H1 (cell line): ENCODE measurements at regions not wholly inside any gene's neighbourhood (a gene's known extent, or its start where the extent isn't known, plus 50 kb on each side); places are given as distances from the start of the nearest gene placed in this dataset.

Experiments
- CTCF ChIA-PET: fragments of 300-600 bp; sonication (Branson Sonifier 250); formaldehyde crosslinking; loops from one replicate; lab custom pipeline; 2021; ENCODE audit not compliant: partially characterized antibody; lab: Charles Lee
- POLR2A ChIA-PET: fragments of 300-600 bp; sonication (Branson Sonifier 250); formaldehyde crosslinking; loops from one replicate; lab custom pipeline; 2021; ENCODE audit warnings: inconsistent platforms; ENCODE audit not compliant: partially characterized antibody; lab: Charles Lee
- DNase-seq, 2 experiments: peaks; one replicate each; pipeline versions ENCODE4 v3.0.0 to v3.0.0-alpha.2; 2010 to 2022; ENCODE audit warnings: low spot score in 2 of 2, low read depth in 1 of 2, mixed read lengths in 1 of 2
- FAIRE-seq: peaks from 2 replicates; lab custom pipeline; 2011; peaks lifted over from hg19 to GRCh38; lab: Jason Lieb, UNC
- H2AFZ ChIP-seq: 2 replicates; pipeline ENCODE4 v1.8.1; 2012; ENCODE audit warnings: low read length, inconsistent platforms
- H2AK5ac ChIP-seq: 2 replicates; pipeline ENCODE4 v1.6.1; 2013; ENCODE audit warnings: low read depth, low read length
- H2BK120ac ChIP-seq: replicated peaks from 2 replicates; pipeline ENCODE3; 2013; ENCODE audit warnings: low read depth, low read length, inconsistent platforms
- H2BK12ac ChIP-seq: 2 replicates; pipeline ENCODE4 v1.6.1; 2013; ENCODE audit warnings: low read depth, low read length
- H2BK15ac ChIP-seq: 2 replicates; pipeline ENCODE4 v1.6.1; 2013; ENCODE audit warnings: low read length
- H2BK20ac ChIP-seq: 2 replicates; pipeline ENCODE4 v1.6.1; 2013; ENCODE audit warnings: low read length
- H2BK5ac ChIP-seq: 2 replicates; pipeline ENCODE4 v1.6.1; 2013; ENCODE audit warnings: low read depth, low read length
- H3K14ac ChIP-seq: 2 replicates; pipeline ENCODE4 v1.6.1; 2013; ENCODE audit warnings: inconsistent platforms; ENCODE audit not compliant: insufficient read length
- H3K18ac ChIP-seq: 2 replicates; pipeline ENCODE4 v1.6.1; 2013; ENCODE audit warnings: low read length; ENCODE audit errors: extremely low read depth
- H3K23ac ChIP-seq: 2 replicates; pipeline ENCODE4 v1.6.1; 2013; ENCODE audit warnings: inconsistent platforms; ENCODE audit not compliant: insufficient read length
- H3K23me2 ChIP-seq: 2 replicates; pipeline ENCODE4 v1.6.1; 2013; ENCODE audit warnings: low read depth, low read length
- H3K27ac ChIP-seq: 2 replicates; pipeline ENCODE4 v1.6.1; 2011; ENCODE audit warnings: low read depth, low read length, inconsistent platforms
- H3K27me3 ChIP-seq, 4 experiments: replicated peaks in 1 of 4; 1 replicate in 1 of 4; 2 replicates in 3 of 4; pipeline versions ENCODE4 v1.6.1 to v1.8.1; 2011 to 2013; ENCODE audit warnings: low read length in 3 of 4, mild to moderate bottlenecking in 3 of 4, inconsistent platforms in 2 of 4, mixed read lengths in 2 of 4, moderate library complexity in 1 of 4; ENCODE audit not compliant: control insufficient read depth in 3 of 4, insufficient read depth in 3 of 4; ENCODE audit errors: extremely low read depth in 1 of 4
- H3K36me3 ChIP-seq, 4 experiments: 2 replicates each; pipeline versions ENCODE4 v1.6.1 to v1.8.1; 2011 to 2013; ENCODE audit warnings: mild to moderate bottlenecking in 4 of 4, low read length in 3 of 4, moderate library complexity in 2 of 4, control low read depth in 1 of 4, inconsistent platforms in 1 of 4; ENCODE audit not compliant: insufficient read depth in 4 of 4, control insufficient read depth in 2 of 4
- H3K4ac ChIP-seq: replicated peaks from 2 replicates; pipeline ENCODE3; 2013; ENCODE audit warnings: low read length, low read depth, mixed read lengths, inconsistent platforms; ENCODE audit not compliant: insufficient read length
- H3K4me1 ChIP-seq, 4 experiments: replicated peaks in 1 of 4; 1 replicate in 1 of 4; 2 replicates in 3 of 4; pipeline versions ENCODE4 v1.6.1 to v1.8.1; 2011 to 2013; ENCODE audit warnings: low read length in 3 of 4, inconsistent platforms in 2 of 4, mixed read lengths in 1 of 4; ENCODE audit not compliant: insufficient read depth in 4 of 4, control insufficient read depth in 3 of 4
- H3K4me2 ChIP-seq, 2 experiments: 2 replicates each; pipeline versions ENCODE4 v1.6.1 to v1.8.1; 2011 to 2013; ENCODE audit warnings: low read depth in 2 of 2, low read length in 2 of 2, control low read depth in 1 of 2, inconsistent platforms in 1 of 2, mild to moderate bottlenecking in 1 of 2; ENCODE audit not compliant: insufficient read depth in 1 of 2
- H3K4me3 ChIP-seq, 4 experiments: fragments of 200-600, 300-600 bp in 1 of 4; sonication (generic), shearing (Covaris generic), sonication (Bioruptor Twin) in 1 of 4; 2 replicates each; pipeline versions ENCODE4 v1.5.1 to v1.8.1; 2011 to 2016; ENCODE audit warnings: low read length in 4 of 4, low read depth in 3 of 4, control low read depth in 2 of 4, inconsistent platforms in 2 of 4, mild to moderate bottlenecking in 2 of 4, mixed read lengths in 1 of 4, moderate library complexity in 1 of 4; ENCODE audit not compliant: insufficient read depth in 2 of 4; ENCODE audit errors: extremely low read depth in 1 of 4
- H3K56ac ChIP-seq: replicated peaks from 2 replicates; pipeline ENCODE3; 2013; ENCODE audit warnings: low read depth, mild to moderate bottlenecking, mixed read lengths, low read length, inconsistent platforms; ENCODE audit not compliant: insufficient read length
- H3K79me1 ChIP-seq: 2 replicates; pipeline ENCODE4 v1.6.1; 2013; ENCODE audit warnings: low read depth, low read length, control low read depth
- H3K79me2 ChIP-seq, 2 experiments: 2 replicates each; pipeline versions ENCODE4 v1.6.1 to v1.8.1; 2012 to 2013; ENCODE audit warnings: low read length in 2 of 2, mild to moderate bottlenecking in 2 of 2, inconsistent platforms in 1 of 2; ENCODE audit not compliant: insufficient read depth in 2 of 2, control insufficient read depth in 1 of 2
- H3K9ac ChIP-seq, 4 experiments: replicated peaks in 1 of 4; 1 replicate in 1 of 4; 2 replicates in 3 of 4; pipeline versions ENCODE4 v1.6.1 to v1.8.1; 2011 to 2013; ENCODE audit warnings: low read depth in 3 of 4, low read length in 3 of 4, control low read depth in 2 of 4, mild to moderate bottlenecking in 2 of 4, moderate library complexity in 2 of 4, inconsistent platforms in 1 of 4; ENCODE audit errors: extremely low read depth in 1 of 4
- H3K9me3 ChIP-seq, 2 experiments: 2 replicates each; pipeline versions ENCODE4 v1.6.1 to v1.8.1; 2012 to 2013; ENCODE audit warnings: mild to moderate bottlenecking in 2 of 2, moderate library complexity in 2 of 2, control low read depth in 1 of 2, inconsistent platforms in 1 of 2, low read depth in 1 of 2, low read length in 1 of 2, mixed read lengths in 1 of 2; ENCODE audit not compliant: insufficient read depth in 2 of 2
- H4K20me1 ChIP-seq, 2 experiments: replicated peaks in 1 of 2; 2 replicates each; pipeline versions ENCODE3 to v1.8.1; 2011 to 2013; ENCODE audit warnings: inconsistent platforms in 2 of 2, low read length in 2 of 2, mild to moderate bottlenecking in 1 of 2; ENCODE audit not compliant: insufficient read depth in 2 of 2, control insufficient read depth in 1 of 2
- H4K5ac ChIP-seq: 2 replicates; pipeline ENCODE4 v1.6.1; 2013; ENCODE audit warnings: low read length, low read depth, mixed read lengths, inconsistent platforms; ENCODE audit not compliant: insufficient read length
- H4K8ac ChIP-seq: 2 replicates; pipeline ENCODE4 v1.8.0; 2013; ENCODE audit warnings: mild to moderate bottlenecking, moderate library complexity, low read length, inconsistent platforms; ENCODE audit not compliant: insufficient read depth; ENCODE audit errors: extremely low read depth
- H4K91ac ChIP-seq: replicated peaks from 2 replicates; pipeline ENCODE3; 2013; ENCODE audit warnings: low read length, mixed read lengths, inconsistent platforms; ENCODE audit not compliant: insufficient read length
- ATF2 ChIP-seq: IDR thresholded peaks from 2 replicates; pipeline ENCODE4 v1.6.1; 2012; ENCODE audit warnings: low read length, inconsistent platforms
- CREB1 ChIP-seq: IDR thresholded peaks from 2 replicates; pipeline ENCODE4 v1.6.1; 2012; ENCODE audit warnings: inconsistent platforms
- CTBP2 ChIP-seq: IDR thresholded peaks from 2 replicates; pipeline ENCODE4 v1.7.0; 2011; ENCODE audit warnings: borderline replicate concordance, mild to moderate bottlenecking, moderate library complexity, mixed read lengths, low read length; ENCODE audit not compliant: insufficient read depth, insufficient read length
- FOSL1 ChIP-seq: IDR thresholded peaks from 2 replicates; pipeline ENCODE4 v1.6.1; 2011; ENCODE audit warnings: mild to moderate bottlenecking, low read depth, low read length, moderate library complexity; ENCODE audit not compliant: insufficient read depth
- HDAC6 ChIP-seq: IDR thresholded peaks from one replicate; pipeline ENCODE4 v1.7.1; 2012; ENCODE audit warnings: low read depth, mild to moderate bottlenecking, inconsistent platforms, low read length, moderate library complexity
- KDM4A ChIP-seq: IDR thresholded peaks from one replicate; pipeline ENCODE4 v1.7.1; 2012; ENCODE audit warnings: low read depth, mild to moderate bottlenecking, moderate library complexity, low read length, inconsistent platforms; ENCODE audit not compliant: severe bottlenecking
- RNF2 ChIP-seq: fragments of 200-900, 300-1000 bp; sonication (generic); IDR thresholded peaks from 2 replicates; pipeline ENCODE4 v1.7.1; 2016; ENCODE audit warnings: borderline replicate concordance, low read depth, mild to moderate bottlenecking, antibody characterized with exemption, low read length; ENCODE audit not compliant: poor library complexity, severe bottlenecking; ENCODE audit errors: missing control alignments
- SAP30 ChIP-seq: fragments of 300-600 bp; sonication (generic); IDR thresholded peaks from 2 replicates; pipeline ENCODE4 v1.7.1; 2012; ENCODE audit warnings: low read length, moderate library complexity, mild to moderate bottlenecking, inconsistent platforms; ENCODE audit not compliant: insufficient read depth, insufficient replicate concordance
- SIRT6 ChIP-seq: IDR thresholded peaks from one replicate; pipeline ENCODE4 v1.7.1; 2012; ENCODE audit warnings: low read length, inconsistent platforms
- SP2 ChIP-seq: IDR thresholded peaks from 2 replicates; pipeline ENCODE4 v1.6.1; 2012; ENCODE audit warnings: mild to moderate bottlenecking, low read length, inconsistent platforms
- SP4 ChIP-seq: IDR thresholded peaks from 2 replicates; pipeline ENCODE4 v1.6.1; 2012; ENCODE audit warnings: low read length, inconsistent platforms
- SRF ChIP-seq: IDR thresholded peaks from 2 replicates; pipeline ENCODE4 v1.6.1; 2011; ENCODE audit warnings: mild to moderate bottlenecking, low read depth, low read length, moderate library complexity
- TAF7 ChIP-seq: optimal IDR thresholded peaks from 2 replicates; pipeline ENCODE3; 2011; ENCODE audit warnings: low read depth, mild to moderate bottlenecking, inconsistent platforms, low read length, moderate library complexity, borderline replicate concordance
- WGBS, 2 experiments: shearing (Covaris generic) in 1 of 2; methylation state at CpG; one replicate each; pipeline versions ENCODE4 v1.1.6 to v1.1.7; 2013 to 2015; ENCODE audit warnings: low lambda C conversion rate in 2 of 2, mixed read lengths in 2 of 2, inconsistent platforms in 1 of 2, low coverage in 1 of 2, missing lambda C conversion rate in 1 of 2; ENCODE audit not compliant: insufficient replicate concordance in 2 of 2, insufficient coverage in 1 of 2, insufficient read length in 1 of 2; ENCODE audit errors: extremely low coverage in 1 of 2, missing lambda C conversion rate in 1 of 2; 5-methylcytosine and 5-hydroxymethylcytosine counted together

- H3K27me3 ChIP-seq: no peaks in the 10 kb centered on the region
- H2BK120ac ChIP-seq: no peak overlapping the region
- H3K9me3 ChIP-seq: no peaks in the 10 kb centered on the region
- no peak overlapping the region for H3K4me2 ChIP-seq
- H3K4ac ChIP-seq: no peak overlapping the region
- H3K4me3 ChIP-seq: no peak overlapping the region
- H2BK12ac ChIP-seq: no peak overlapping the region
- H3K36me3 ChIP-seq: no peaks in the 10 kb centered on the region
- H4K20me1 ChIP-seq: no peaks in the 10 kb centered on the region
- H4K5ac ChIP-seq: no peak overlapping the region
- no peak overlapping the region for H4K8ac ChIP-seq
- no peak overlapping the region for H2BK5ac ChIP-seq
- no peak overlapping the region for H3K56ac ChIP-seq
- WGBS, 2 experiments: 83% methylated on average over 3 of the region's 3 CpGs; no CpG with 5 or more reads in 1 of the 2 experiments
- H3K9ac ChIP-seq: no peak overlapping the region
- no peak overlapping the region for H3K18ac ChIP-seq
- no peak overlapping the region for H3K14ac ChIP-seq
- no peaks in the 10 kb centered on the region for H3K4me1 ChIP-seq
- CTCF ChIA-PET: interaction anchor here (0.6 to 0.7 kb wide), 2 partner anchors 187 to 286 kb away, joined by 4 read pairs; no protein-coding TSS in a partner anchor
- H3K79me2 ChIP-seq: no peaks in the 10 kb centered on the region
- H2BK15ac ChIP-seq: no peak overlapping the region
- H2AFZ ChIP-seq: no peak overlapping the region
- FAIRE-seq (no peak), DNase-seq (no peak)
- no peak overlapping the region for H2BK20ac ChIP-seq
- POLR2A ChIA-PET: no interaction called here
- H4K91ac ChIP-seq: no peak overlapping the region
- H2AK5ac ChIP-seq: no peak overlapping the region
- no peaks in the 10 kb centered on the region for H3K79me1 ChIP-seq
- H3K23ac ChIP-seq: no peak overlapping the region
- H3K23me2 ChIP-seq: no peaks in the 10 kb centered on the region
- H3K27ac ChIP-seq: no peak overlapping the region
- TF ChIP-seq SRF: no peak
- no peak for TF ChIP-seq SP4
- TF ChIP-seq SIRT6: no peak
- TF ChIP-seq TAF7: no peak
- no peak for TF ChIP-seq SAP30
- no peak for TF ChIP-seq CREB1
- no peak for TF ChIP-seq RNF2
- TF ChIP-seq CTBP2: no peak
- no peak for TF ChIP-seq SP2
- no peak for TF ChIP-seq FOSL1
- no peak for TF ChIP-seq HDAC6
- TF ChIP-seq ATF2: no peak
- no peak for TF ChIP-seq KDM4A
Measured at GRCh38 chr1:87916965-87917364, 588.3 kb downstream of the LMO4 start.
